ENCODE measurements at regions not wholly inside any gene's neighbourhood (a gene's known extent, or its start where the extent isn't known, plus 50 kb on each side); places are given as distances from the start of the nearest gene placed in this dataset.

DNA sequence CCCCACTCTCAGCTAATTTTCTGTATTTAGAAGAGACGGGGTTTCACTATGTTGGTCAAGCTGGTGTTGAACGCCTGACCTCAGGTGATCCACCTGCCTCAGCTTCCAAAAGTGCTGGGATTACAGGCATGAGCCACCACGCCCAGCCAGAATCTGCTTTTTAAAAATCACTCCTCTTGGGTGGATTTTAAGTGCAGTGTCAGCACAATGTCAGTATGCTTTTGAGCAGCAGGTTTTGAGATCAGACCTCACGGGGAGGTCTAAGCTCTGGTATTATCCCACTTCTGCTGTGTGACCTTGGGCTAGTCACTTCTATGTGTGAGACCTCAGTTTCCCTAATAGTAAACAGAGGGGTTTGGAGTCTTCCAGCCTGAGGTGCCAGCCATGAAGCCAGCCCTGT, 51.8 kb upstream of the GSC start:
- TF ChIP-seq CTCF (IDR thresholded peaks at IDR 0.05; ENCODE audit: poor library complexity) (no peak), EZH2 (IDR thresholded peaks at IDR 0.05; ENCODE audit: borderline replicate concordance) (no peak)
